KG1 (cell line): ENCODE measurements at regions not wholly inside any gene's neighbourhood (a gene's known extent, or its start where the extent isn't known, plus 50 kb on each side); places are given as distances from the start of the nearest gene placed in this dataset.

Experiments
- DNase-seq: peaks from one replicate; lab custom pipeline; 2025; lab: John Stamatoyannopoulos, UW

GRCh38 chr9:89999176-89999533, 394.3 kb downstream of the GADD45G start:
- no peak for DNase-seq

GRCh38 chr9:89999534-90000370, 394.9 kb downstream of the GADD45G start:
- peak; percentile 66 for DNase-seq

GRCh38 chr9:90000925-90001324, 396.1 kb downstream of the GADD45G start:
- no peak for DNase-seq

- no peak for DNase-seq
Measured at GRCh38 chr9:90001747-90002146, 396.9 kb downstream of the GADD45G start.

- no peak for DNase-seq
Measured at GRCh38 chr9:90002397-90003271, 397.8 kb downstream of the GADD45G start.

GRCh38 chr9:90005388-90005787, 400.6 kb downstream of the GADD45G start:
- DNase-seq: no peak

GRCh38 chr9:90007516-90008440, 403.0 kb downstream of the GADD45G start:
- no peak for DNase-seq

- peak; percentile 57 for DNase-seq
Measured at GRCh38 chr9:90009447-90009846, 404.6 kb downstream of the GADD45G start.

GRCh38 chr9:90010793-90011192, 406.0 kb downstream of the GADD45G start:
- no peak for DNase-seq

- no peak for DNase-seq
Measured at GRCh38 chr9:90012949-90013348, 408.1 kb downstream of the GADD45G start.

GRCh38 chr9:90013778-90014177, 409.0 kb downstream of the GADD45G start:
- DNase-seq: no peak

GRCh38 chr9:90014421-90014820, 409.6 kb downstream of the GADD45G start:
- no peak for DNase-seq

- DNase-seq: no peak
Measured at GRCh38 chr9:90016272-90016671, 411.5 kb downstream of the GADD45G start.

- DNase-seq: no peak
Measured at GRCh38 chr9:90017679-90018078, 412.9 kb downstream of the GADD45G start.

GRCh38 chr9:90018688-90019087, 413.9 kb downstream of the GADD45G start:
- DNase-seq: no peak

- DNase-seq: no peak
Measured at GRCh38 chr9:90019626-90020025, 414.8 kb downstream of the GADD45G start.

GRCh38 chr9:90020276-90020871, 415.6 kb downstream of the GADD45G start:
- no peak for DNase-seq

- DNase-seq: no peak
Measured at GRCh38 chr9:90021216-90021906, 416.5 kb downstream of the GADD45G start.

GRCh38 chr9:90022474-90022873, 417.7 kb downstream of the GADD45G start:
- no peak for DNase-seq

- DNase-seq: no peak
Measured at GRCh38 chr9:90023861-90024260, 419.0 kb downstream of the GADD45G start.

GRCh38 chr9:90024409-90024808, 419.6 kb downstream of the GADD45G start:
- no peak for DNase-seq
